Left ventricle myocardium inferior (tissue), 1 donor: ENCODE measurements at regions not wholly inside any gene's neighbourhood (a gene's known extent, or its start where the extent isn't known, plus 50 kb on each side); places are given as distances from the start of the nearest gene placed in this dataset.
"Not testable (repeated sequence)": the region's sequence is repeated elsewhere in the genome, so short reads cannot be mapped to it uniquely, and the experiment has no call there.

Experiments used
- DNase-seq: peaks from one replicate; pipeline ENCODE4 v3.0.0-alpha.2; 2020
- H3K27ac ChIP-seq: fragments of 200-600 bp; replicated peaks from 2 replicates; pipeline ENCODE4 v1.8.0; 2021
- H3K27me3 ChIP-seq: fragments of 200-600 bp; 2 replicates; pipeline ENCODE4 v1.8.0; 2021; ENCODE audit warnings: low read depth
- H3K36me3 ChIP-seq: fragments of 200-600 bp; 2 replicates; pipeline ENCODE4 v1.8.0; 2021
- H3K4me1 ChIP-seq: fragments of 200-600 bp; 2 replicates; pipeline ENCODE4 v1.8.0; 2021
- H3K4me3 ChIP-seq: fragments of 200-600 bp; 2 replicates; pipeline ENCODE4 v1.8.0; 2021; ENCODE audit warnings: mild to moderate bottlenecking, moderate library complexity
- H3K9me3 ChIP-seq: fragments of 200-600 bp; replicated peaks from 2 replicates; pipeline ENCODE4 v1.8.0; 2021
- CTCF ChIP-seq: fragments of 200-600 bp; IDR thresholded peaks from 2 replicates; pipeline ENCODE4 v1.8.0; 2021; ENCODE audit warnings: antibody characterized with exemption, mild to moderate bottlenecking, borderline replicate concordance
- intact Hi-C: fragments of 100-400 bp; cut with micrococcal nuclease; formaldehyde crosslinking; loops from one replicate; pipeline ENCODE4 v1.11.0; 2022
- donor health status: DM: no; HTN: yes; CAD: no; lungs with severe emphysema.

GRCh38 chr2:95722131-95722697 lies 130.4 kb downstream of the TRIM43 start:
- H3K4me3 ChIP-seq: no peak overlapping the region
- no peaks in the 10 kb centered on the region for H3K9me3 ChIP-seq
- no peaks in the 10 kb centered on the region for H3K36me3 ChIP-seq
- H3K4me1 ChIP-seq: no peaks in the 10 kb centered on the region
- TF ChIP-seq CTCF: no peak
- DNase-seq: no peak
- intact Hi-C loops: no loop called here
- no peak overlapping the region for H3K27ac ChIP-seq
- H3K27me3 ChIP-seq: no peaks in the 10 kb centered on the region

DNA sequence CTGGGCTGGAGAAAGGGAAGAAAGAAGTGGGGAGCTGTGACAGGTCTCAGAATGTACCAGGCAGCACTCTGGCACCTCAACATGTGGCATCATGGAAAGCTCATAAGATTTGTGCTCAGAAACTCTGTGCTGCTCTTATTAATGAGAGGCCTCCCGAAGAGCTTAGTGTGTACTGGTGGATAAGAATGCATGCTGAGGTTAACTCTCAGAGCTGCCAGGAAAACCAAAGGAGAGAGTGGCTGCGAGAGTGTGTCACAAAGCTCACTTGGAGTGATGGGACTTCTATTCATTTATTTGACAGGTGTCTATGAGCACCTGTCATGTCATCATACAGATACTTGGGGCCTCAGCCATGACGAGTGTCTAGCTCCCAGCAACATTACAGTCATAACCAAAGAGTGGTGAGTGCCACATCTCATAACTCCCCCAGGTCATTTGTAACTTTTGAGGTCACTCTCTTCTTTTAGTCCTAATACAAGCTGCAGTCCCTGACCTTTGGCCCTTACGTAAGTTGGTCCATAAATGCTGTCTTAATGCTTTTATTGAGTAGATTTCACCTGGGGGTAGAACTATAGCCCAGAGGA lies 131.9 kb downstream of the TRIM43 start:
- intact Hi-C loops: not testable (repeated sequence)

DNA sequence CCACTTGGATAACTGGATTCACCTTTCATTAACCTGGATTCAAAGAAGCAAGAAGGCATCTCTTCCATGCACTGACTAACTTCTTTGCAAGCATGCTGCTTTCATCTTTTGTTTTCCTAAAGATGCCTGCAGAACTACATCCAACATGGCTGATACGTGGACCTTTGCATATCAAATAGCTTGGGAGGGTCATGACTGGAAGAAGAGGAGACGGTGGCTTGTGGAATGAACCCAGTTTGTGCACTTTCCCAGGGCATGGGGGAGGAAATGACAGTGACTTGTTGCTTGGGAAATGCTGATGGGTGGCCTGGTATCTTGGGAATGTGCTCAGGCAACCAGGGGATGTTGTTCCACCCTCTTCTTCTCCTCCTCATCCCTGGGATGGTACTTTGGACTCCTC lies 133.4 kb downstream of the TRIM43 start:
- H3K9me3 ChIP-seq, H3K4me3 ChIP-seq, intact Hi-C loops, H3K27me3 ChIP-seq, H3K27ac ChIP-seq, H3K36me3 ChIP-seq, DNase-seq, H3K4me1 ChIP-seq: not testable (repeated sequence)

More for the DNA sequence above, 131.9 kb downstream of the TRIM43 start:
- H3K27ac ChIP-seq, H3K27me3 ChIP-seq, H3K9me3 ChIP-seq, H3K4me1 ChIP-seq, H3K4me3 ChIP-seq, H3K36me3 ChIP-seq, DNase-seq: not testable (repeated sequence)

DNA sequence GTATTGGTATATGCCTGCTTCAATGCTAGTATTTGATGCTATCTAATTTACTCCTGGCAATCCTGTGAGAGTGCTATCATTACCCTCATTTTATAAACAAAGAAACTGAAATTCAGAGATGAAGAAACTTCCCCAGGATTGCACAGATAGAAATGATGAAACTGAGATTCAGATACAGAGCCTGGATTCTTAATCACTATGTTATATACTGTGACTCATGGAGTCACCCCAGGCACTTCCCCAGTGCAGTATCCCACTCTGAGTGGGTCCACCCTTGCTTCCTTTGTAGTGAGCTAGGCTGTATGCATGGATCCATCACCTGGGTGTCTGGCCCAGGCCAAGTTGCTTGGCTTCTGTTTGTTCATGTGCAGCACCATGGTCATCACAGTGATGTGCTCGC lies 133.9 kb downstream of the TRIM43 start:
- H3K4me3 ChIP-seq, H3K36me3 ChIP-seq, intact Hi-C loops, H3K27ac ChIP-seq, H3K27me3 ChIP-seq, DNase-seq, H3K4me1 ChIP-seq, H3K9me3 ChIP-seq: not testable (repeated sequence)

DNA sequence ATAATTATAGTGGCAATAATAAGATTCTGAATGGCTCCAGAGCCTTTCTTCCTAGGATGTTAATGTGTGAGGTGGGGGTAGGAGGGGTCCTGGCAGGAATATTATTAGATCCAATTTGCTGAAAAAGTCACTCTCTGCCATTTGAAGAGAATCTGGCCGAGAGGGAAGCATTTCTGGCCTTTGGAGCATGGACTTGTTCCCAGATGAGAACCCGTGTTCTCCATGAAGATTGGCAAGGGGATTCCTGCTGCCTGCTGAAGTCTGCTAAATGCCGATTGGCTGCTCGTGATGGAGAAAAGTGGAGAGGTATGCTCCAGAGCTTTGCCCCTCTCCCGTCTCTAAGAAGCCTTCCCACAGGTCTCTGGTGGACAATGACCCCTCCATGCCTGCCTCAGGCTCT lies 135.6 kb downstream of the TRIM43 start:
- H3K36me3 ChIP-seq, intact Hi-C loops, H3K27ac ChIP-seq, H3K4me3 ChIP-seq, H3K9me3 ChIP-seq, H3K4me1 ChIP-seq, DNase-seq: not testable (repeated sequence)
- H3K27me3 ChIP-seq: peaks cover 14% of the 10 kb centered on the region

DNA sequence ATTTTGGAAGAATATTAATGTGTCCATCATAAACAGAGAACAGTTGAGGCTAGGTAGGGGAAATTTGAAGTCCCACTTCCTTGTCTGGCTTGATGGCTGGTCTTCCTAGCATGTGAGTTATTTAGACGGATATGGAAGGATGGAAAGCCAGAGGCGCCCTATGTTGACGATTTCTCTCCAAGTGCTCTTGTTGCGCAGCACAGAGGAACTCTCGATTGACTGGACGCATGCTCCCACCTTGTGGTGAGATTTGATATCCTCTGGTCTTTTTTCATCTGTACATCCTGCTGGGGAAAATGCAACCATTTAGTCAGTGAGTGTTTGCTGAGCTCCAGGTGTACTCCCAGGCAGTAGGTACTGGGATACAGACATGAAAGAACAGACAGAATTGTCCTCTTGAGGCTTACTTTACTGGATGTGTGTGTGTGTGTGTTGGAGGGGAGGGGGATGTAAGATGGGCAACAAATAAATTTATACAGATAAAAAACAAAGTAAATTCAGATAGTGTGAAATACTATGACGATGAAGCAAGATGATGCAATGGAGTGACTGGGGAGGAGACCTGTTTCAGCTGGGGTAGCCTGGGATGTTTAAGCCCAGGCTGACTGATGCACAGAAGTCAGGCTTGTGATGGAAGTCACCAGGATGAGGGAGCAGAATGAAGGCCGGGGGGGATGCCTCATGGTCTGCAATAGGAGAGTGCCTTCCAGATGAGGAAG lies 137.2 kb downstream of the TRIM43 start:
- intact Hi-C loops: no loop called here
- peak; percentile 76 for TF ChIP-seq CTCF
- peak; percentile 46 for DNase-seq

DNA sequence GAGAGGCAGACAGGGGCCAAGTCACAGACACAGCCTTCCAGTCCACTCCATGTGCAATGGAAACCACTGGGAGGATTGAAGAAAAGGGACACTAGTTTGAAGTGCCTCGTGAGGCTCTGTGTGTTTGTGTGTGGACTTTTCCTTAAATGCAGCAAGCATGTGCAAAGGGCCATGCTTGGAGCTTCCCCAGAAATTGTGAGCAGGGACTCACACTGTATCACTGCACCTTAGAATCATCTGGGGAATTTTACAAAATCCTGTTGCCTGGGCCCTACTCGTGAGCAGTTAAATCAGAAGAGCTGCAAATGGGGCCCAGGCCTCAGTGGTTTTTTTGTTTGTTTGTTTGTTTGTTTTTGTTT lies 137.8 kb downstream of the TRIM43 start:
- no peaks in the 10 kb centered on the region for H3K9me3 ChIP-seq
- H3K27me3 ChIP-seq: peaks cover 36% of the 10 kb centered on the region
- no peak overlapping the region for H3K4me3 ChIP-seq
- H3K36me3 ChIP-seq: no peaks in the 10 kb centered on the region
- no peak overlapping the region for H3K27ac ChIP-seq
- TF ChIP-seq CTCF: no peak
- intact Hi-C loops: no loop called here
- no peaks in the 10 kb centered on the region for H3K4me1 ChIP-seq
- no peak for DNase-seq

More for the DNA sequence above, 137.2 kb downstream of the TRIM43 start:
- Histone ChIP-seq H3K9me3 (no peaks in the 10 kb centered on the region), H3K4me3 (no peak overlapping the region), H3K4me1 (no peaks in the 10 kb centered on the region), H3K36me3 (no peaks in the 10 kb centered on the region), H3K27ac (no peak overlapping the region), H3K27me3 (peaks cover 30% of the 10 kb centered on the region)
